ENCODE measurements at regions not wholly inside any gene's neighbourhood (a gene's known extent, or its start where the extent isn't known, plus 50 kb on each side); places are given as distances from the start of the nearest gene placed in this dataset.
A peak's percentile ranks its signal among the peaks of the same experiment; 100 is the strongest.

DNA sequence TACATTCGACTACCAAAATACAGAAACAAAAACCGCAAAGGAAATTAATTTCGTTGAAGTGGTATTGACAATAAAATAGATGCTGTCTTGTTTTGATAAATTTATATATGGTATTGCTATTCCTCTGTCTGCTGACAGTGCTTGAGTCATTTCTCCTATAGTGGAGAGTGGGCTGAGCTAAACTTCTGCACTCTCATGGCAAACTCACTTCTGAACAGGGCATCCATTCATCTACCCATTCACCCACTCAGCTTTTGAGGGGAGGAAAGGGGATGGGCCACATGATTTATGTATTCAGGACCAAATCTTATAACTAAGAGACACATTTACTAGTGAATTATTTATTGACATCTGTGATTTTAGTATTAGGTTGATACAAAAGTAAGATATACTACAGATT lies 137.6 kb upstream of the PLXNA4 start:
- no peak for DNase-seq
- Histone ChIP-seq H3K9me3 (no peaks in the 10 kb centered on the region), H3K27ac (no peak overlapping the region), H3K4me3 (no peak overlapping the region), H3K4me1 (no peaks in the 10 kb centered on the region), H3K27me3 (no peaks in the 10 kb centered on the region), H3K36me3 (no peaks in the 10 kb centered on the region)
- WGBS, 2 donors = 82 to 88% methylated on average over 3 of the region's 3 CpGs
- intact Hi-C loops (cut with DNase I) = no loop called here
- TF ChIP-seq CTCF (IDR thresholded peaks at IDR 0.05) (no peak), POLR2A (IDR thresholded peaks at IDR 0.05) (no peak)

DNA sequence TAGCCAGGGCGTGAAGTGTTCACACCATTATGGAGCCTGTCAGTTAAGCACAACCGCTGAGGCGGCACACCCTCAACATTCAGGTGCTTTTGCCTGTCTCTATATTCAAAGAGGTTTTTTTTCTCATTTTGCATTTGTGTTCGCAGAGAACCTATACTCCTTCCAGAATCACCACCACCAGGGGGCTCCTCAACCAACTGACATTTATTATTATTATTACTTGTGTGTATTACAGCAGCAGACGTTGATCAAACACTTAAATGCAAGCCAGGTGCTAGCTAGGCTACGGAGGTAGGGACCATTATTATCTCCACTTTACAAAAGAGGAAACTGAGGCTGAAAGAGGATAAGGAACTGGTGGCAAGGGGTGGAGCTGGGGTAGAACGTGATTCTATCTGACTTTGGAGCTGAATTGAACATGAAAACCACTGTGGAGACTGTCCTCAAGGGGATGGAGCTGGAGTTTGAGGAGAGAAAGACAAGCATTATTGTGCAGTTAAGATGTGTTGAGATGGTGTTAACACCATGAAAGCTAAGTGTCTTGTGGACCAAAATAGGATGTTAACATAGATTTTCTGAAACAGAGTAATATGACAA lies 133.8 kb upstream of the PLXNA4 start:
- no peak for DNase-seq
- H3K27me3 ChIP-seq = no peaks in the 10 kb centered on the region
- 52 to 79% methylated on average over 7 of the region's 7 CpGs for WGBS, 2 donors
- no peaks in the 10 kb centered on the region for H3K4me1 ChIP-seq
- H3K27ac ChIP-seq = no peak overlapping the region
- no peaks in the 10 kb centered on the region for H3K9me3 ChIP-seq
- TF ChIP-seq POLR2A (IDR thresholded peaks at IDR 0.05) = no peak
- TF ChIP-seq CTCF (IDR thresholded peaks at IDR 0.05) = peak in 3 of 6 experiments; percentile 24 to 43 (median 34)
- H3K4me3 ChIP-seq = no peak overlapping the region
- H3K36me3 ChIP-seq = no peaks in the 10 kb centered on the region
- intact Hi-C loops (cut with DNase I) = no loop called here

- no peak for DNase-seq
- no peaks in the 10 kb centered on the region for H3K9me3 ChIP-seq
- no peaks in the 10 kb centered on the region for H3K27me3 ChIP-seq
- 89% methylated on average over 3 to 4 of the region's 5 CpGs for WGBS, 2 donors
- H3K36me3 ChIP-seq = no peaks in the 10 kb centered on the region
- intact Hi-C loops (cut with DNase I) = no loop called here
- H3K4me3 ChIP-seq = no peak overlapping the region
- H3K27ac ChIP-seq = no peak overlapping the region
- TF ChIP-seq POLR2A (IDR thresholded peaks at IDR 0.05) (no peak), CTCF (IDR thresholded peaks at IDR 0.05) (no peak)
- no peaks in the 10 kb centered on the region for H3K4me1 ChIP-seq
These were observed 132.2 kb upstream of the PLXNA4 start for GRCh38 chr7:132708470-132708869.

DNA sequence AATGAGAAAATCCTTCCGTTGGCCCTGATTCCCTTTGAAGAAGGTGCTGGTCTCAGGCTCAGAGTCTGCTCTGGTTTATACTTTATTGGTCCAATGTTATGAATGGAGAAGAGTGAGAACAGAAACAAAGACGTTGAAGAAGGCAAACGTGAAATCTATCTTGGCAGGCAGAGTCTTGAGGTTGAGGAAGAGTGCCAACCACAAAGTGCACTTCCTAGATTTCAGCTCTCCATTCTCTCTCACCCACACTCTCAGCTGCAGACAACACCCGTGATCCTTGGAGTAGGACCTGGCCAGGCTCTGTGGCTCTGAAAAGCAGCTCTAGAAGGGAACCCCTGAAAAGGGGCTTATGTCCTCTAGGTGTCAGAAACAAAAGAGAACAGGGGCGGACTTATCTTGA lies 128.9 kb upstream of the PLXNA4 start:
- Histone ChIP-seq H3K36me3 (no peaks in the 10 kb centered on the region), H3K4me1 (no peaks in the 10 kb centered on the region), H3K27ac (no peak overlapping the region), H3K27me3 (no peaks in the 10 kb centered on the region), H3K4me3 (no peak overlapping the region), H3K9me3 (no peaks in the 10 kb centered on the region)
- intact Hi-C loops (cut with DNase I) = no loop called here
- no peak for DNase-seq
- 48 to 58% methylated on average over 5 of the region's 5 CpGs for WGBS, 2 donors
- no peak for TF ChIP-seq CTCF (IDR thresholded peaks at IDR 0.05)
- TF ChIP-seq POLR2A (IDR thresholded peaks at IDR 0.05) = no peak

DNA sequence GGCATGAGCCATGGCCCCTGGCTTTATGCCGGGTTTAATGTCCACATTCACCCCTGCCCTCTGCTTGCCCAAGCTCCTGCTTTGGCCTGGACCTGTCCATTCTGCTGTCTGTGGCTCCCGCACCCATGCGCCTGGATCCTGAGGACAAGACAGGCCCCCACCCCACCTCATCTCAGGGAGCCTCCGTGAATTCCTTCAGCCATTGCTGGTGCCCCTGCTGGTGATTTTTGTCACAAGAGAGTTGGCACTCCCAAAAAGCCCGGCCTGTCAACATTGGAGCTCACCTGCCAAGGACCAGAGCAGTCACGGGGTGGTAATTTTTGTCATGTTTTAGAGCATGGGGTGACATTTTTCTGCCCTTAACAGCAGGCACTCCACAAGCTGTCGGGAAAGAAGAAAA lies 127.5 kb upstream of the PLXNA4 start:
- H3K4me3 ChIP-seq = no peak overlapping the region
- intact Hi-C loops (cut with DNase I) = no loop called here
- 75 to 90% methylated on average over 3 to 5 of the region's 7 CpGs for WGBS, 2 donors

More for the DNA sequence above, 127.5 kb upstream of the PLXNA4 start:
- Histone ChIP-seq H3K27me3 (no peaks in the 10 kb centered on the region), H3K4me1 (no peaks in the 10 kb centered on the region), H3K9me3 (no peaks in the 10 kb centered on the region), H3K36me3 (no peaks in the 10 kb centered on the region), H3K27ac (no peak overlapping the region)
- TF ChIP-seq POLR2A (IDR thresholded peaks at IDR 0.05) (no peak), CTCF (IDR thresholded peaks at IDR 0.05) (no peak)
- no peak for DNase-seq

All from esophagus squamous epithelium (tissue), 5 donors.